GM18951 (cell line): ENCODE measurements at regions not wholly inside any gene's neighbourhood (a gene's known extent, or its start where the extent isn't known, plus 50 kb on each side); places are given as distances from the start of the nearest gene placed in this dataset.

ENCODE experiments used
- POLR2A ChIP-seq: IDR thresholded peaks from 4 replicates; pipeline ENCODE4 v1.6.1; 2011; ENCODE audit warnings: mild to moderate bottlenecking; ENCODE audit not compliant: insufficient read length, insufficient read depth; ENCODE audit errors: extremely low read depth
- in situ Hi-C: fragments of 300-500 bp; cut with MboI; formaldehyde crosslinking; loops from one replicate; pipeline ENCODE4 v1.12.0; 2022; ENCODE audit warnings: low sequenced_read_pairs, mixed read lengths, inconsistent platforms; ENCODE audit not compliant: unreplicated experiment

GRCh38 chr12:93020631-93021597 lies 91.8 kb upstream of the EEA1 start:
- in situ Hi-C loops: no loop called here
- no peak for TF ChIP-seq POLR2A

GRCh38 chr12:93022603-93023340 lies 93.7 kb upstream of the EEA1 start:
- no peak for TF ChIP-seq POLR2A
- in situ Hi-C loops: no loop called here

- no peak for TF ChIP-seq POLR2A
- in situ Hi-C loops: no loop called here
Observed at GRCh38 chr12:93025145-93026103, 96.3 kb upstream of the EEA1 start.

- TF ChIP-seq POLR2A: no peak
- in situ Hi-C loops: no loop called here
Observed at GRCh38 chr12:93027041-93027440, 97.9 kb upstream of the EEA1 start.

- no peak for TF ChIP-seq POLR2A
Observed at GRCh38 chr12:93029091-93029490, 100.0 kb upstream of the EEA1 start.

GRCh38 chr12:93031028-93031427 lies 101.9 kb upstream of the EEA1 start:
- no peak for TF ChIP-seq POLR2A
- in situ Hi-C loops: no loop called here

More at GRCh38 chr12:93029091-93029490, 100.0 kb upstream of the EEA1 start:
- in situ Hi-C loops: no loop called here

GRCh38 chr12:93032758-93033157 lies 103.7 kb upstream of the EEA1 start:
- in situ Hi-C loops: no loop called here
- TF ChIP-seq POLR2A: no peak

GRCh38 chr12:93033948-93034347 lies 104.9 kb upstream of the EEA1 start:
- in situ Hi-C loops: no loop called here
- no peak for TF ChIP-seq POLR2A

- TF ChIP-seq POLR2A: no peak
- in situ Hi-C loops: no loop called here
Observed at GRCh38 chr12:93039062-93039461, 110.0 kb upstream of the EEA1 start.

- in situ Hi-C loops: no loop called here
- TF ChIP-seq POLR2A: no peak
Observed at GRCh38 chr12:93039930-93040329, 110.8 kb upstream of the EEA1 start.

GRCh38 chr12:93040367-93040766 lies 111.3 kb upstream of the EEA1 start:
- in situ Hi-C loops: no loop called here
- TF ChIP-seq POLR2A: no peak

GRCh38 chr12:93041416-93041815 lies 112.3 kb upstream of the EEA1 start:
- TF ChIP-seq POLR2A: no peak
- in situ Hi-C loops: no loop called here

GRCh38 chr12:93042283-93042682 lies 113.2 kb upstream of the EEA1 start:
- in situ Hi-C loops: no loop called here
- TF ChIP-seq POLR2A: no peak

- no peak for TF ChIP-seq POLR2A
- in situ Hi-C loops: no loop called here
Observed at GRCh38 chr12:93042684-93043083, 113.6 kb upstream of the EEA1 start.
